Breast epithelium (tissue), 3 donors: ENCODE measurements at regions not wholly inside any gene's neighbourhood (a gene's known extent, or its start where the extent isn't known, plus 50 kb on each side); places are given as distances from the start of the nearest gene placed in this dataset.

ENCODE experiments used
- POLR2A ChIP-seq: fragments of 450-650 bp; IDR thresholded peaks from one replicate; pipeline ENCODE4 v1.6.1; 2016; ENCODE audit warnings: antibody characterized with exemption, mild to moderate bottlenecking, moderate library complexity
- POLR2AphosphoS5 ChIP-seq, 3 donors: sonication (generic); formaldehyde crosslinking; IDR thresholded peaks; one replicate each; pipeline ENCODE4 v1.6.1; 2017; ENCODE audit warnings: antibody characterized with exemption in 3 of 3
- TF ChIP-seq, protein P1 (sequence below), 3 donors: fragments of 450-650 bp; IDR thresholded peaks; one replicate each; pipeline ENCODE4 v1.5.1; 2016 to 2017; ENCODE audit warnings: antibody characterized with exemption in 3 of 3, mild to moderate bottlenecking in 3 of 3, moderate library complexity in 3 of 3

DNA sequence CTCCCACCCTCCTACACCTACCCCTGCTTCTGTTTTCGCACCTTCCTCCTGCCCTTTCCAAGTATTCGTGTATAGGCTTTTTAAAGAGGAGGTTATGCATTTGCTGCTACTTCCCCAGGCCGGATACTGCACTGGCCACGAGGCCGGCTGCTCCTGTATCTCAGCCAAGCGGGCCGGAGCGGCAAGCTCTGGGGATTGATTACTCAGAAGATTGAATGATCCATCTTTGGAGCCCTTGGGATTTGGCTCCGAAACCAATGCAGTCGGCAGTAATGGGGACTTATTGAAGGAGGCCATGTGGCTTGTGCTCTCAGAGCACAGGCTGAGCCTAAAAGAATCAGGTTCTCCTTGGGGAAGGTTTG, 405.3 kb downstream of the TLE4 start:
- no peak for TF ChIP-seq POLR2A
- TF ChIP-seq, protein P1, sequence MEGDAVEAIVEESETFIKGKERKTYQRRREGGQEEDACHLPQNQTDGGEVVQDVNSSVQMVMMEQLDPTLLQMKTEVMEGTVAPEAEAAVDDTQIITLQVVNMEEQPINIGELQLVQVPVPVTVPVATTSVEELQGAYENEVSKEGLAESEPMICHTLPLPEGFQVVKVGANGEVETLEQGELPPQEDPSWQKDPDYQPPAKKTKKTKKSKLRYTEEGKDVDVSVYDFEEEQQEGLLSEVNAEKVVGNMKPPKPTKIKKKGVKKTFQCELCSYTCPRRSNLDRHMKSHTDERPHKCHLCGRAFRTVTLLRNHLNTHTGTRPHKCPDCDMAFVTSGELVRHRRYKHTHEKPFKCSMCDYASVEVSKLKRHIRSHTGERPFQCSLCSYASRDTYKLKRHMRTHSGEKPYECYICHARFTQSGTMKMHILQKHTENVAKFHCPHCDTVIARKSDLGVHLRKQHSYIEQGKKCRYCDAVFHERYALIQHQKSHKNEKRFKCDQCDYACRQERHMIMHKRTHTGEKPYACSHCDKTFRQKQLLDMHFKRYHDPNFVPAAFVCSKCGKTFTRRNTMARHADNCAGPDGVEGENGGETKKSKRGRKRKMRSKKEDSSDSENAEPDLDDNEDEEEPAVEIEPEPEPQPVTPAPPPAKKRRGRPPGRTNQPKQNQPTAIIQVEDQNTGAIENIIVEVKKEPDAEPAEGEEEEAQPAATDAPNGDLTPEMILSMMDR (IDR thresholded peaks at IDR 0.05): no peak
- no peak for TF ChIP-seq POLR2AphosphoS5 (IDR thresholded peaks at IDR 0.05)
